ENCODE measurements at regions not wholly inside any gene's neighbourhood (a gene's known extent, or its start where the extent isn't known, plus 50 kb on each side); places are given as distances from the start of the nearest gene placed in this dataset.
"Not testable (repeated sequence)": the region's sequence is repeated elsewhere in the genome, so short reads cannot be mapped to it uniquely, and the experiment has no call there.

GRCh38 chrX:125132274-125132673 is 187.4 kb upstream of the TEX13C start:
- TF ChIP-seq POLR2A (IDR thresholded peaks at IDR 0.05; ENCODE audit: low read depth, low read length): no peak
- TF ChIP-seq PAX5 (IDR thresholded peaks at IDR 0.05; ENCODE audit: insufficient read depth, low read length, severe bottlenecking): no peak
- TF ChIP-seq POLR2AphosphoS5 (IDR thresholded peaks at IDR 0.05; ENCODE audit: low read depth, low read length): no peak
- TF ChIP-seq TAF1 (IDR thresholded peaks at IDR 0.05; ENCODE audit: low read depth, low read length): no peak

GRCh38 chrX:125137521-125137920 is 182.2 kb upstream of the TEX13C start:
- DNase-seq (ENCODE audit: insufficient read length, low spot score) (no peak), FAIRE-seq (no peak)
- TF ChIP-seq PAX5 (IDR thresholded peaks at IDR 0.05; ENCODE audit: insufficient read depth, low read length, severe bottlenecking): no peak
- TF ChIP-seq POU2F2 (IDR thresholded peaks at IDR 0.05; ENCODE audit: low read depth, low read length): no peak
- no peak for TF ChIP-seq SPI1 (IDR thresholded peaks at IDR 0.05; ENCODE audit: low read depth, low read length)
- TF ChIP-seq POLR2A (IDR thresholded peaks at IDR 0.05; ENCODE audit: low read depth, low read length): no peak
- TF ChIP-seq POLR2AphosphoS5 (IDR thresholded peaks at IDR 0.05; ENCODE audit: low read depth, low read length): no peak
- TF ChIP-seq TAF1 (IDR thresholded peaks at IDR 0.05; ENCODE audit: low read depth, low read length): no peak

More at GRCh38 chrX:125132274-125132673, 187.4 kb upstream of the TEX13C start:
- FAIRE-seq (peak; percentile 67), DNase-seq (ENCODE audit: insufficient read length, low spot score) (no peak)

GRCh38 chrX:125150231-125150630 is 169.4 kb upstream of the TEX13C start:
- TF ChIP-seq SPI1 (IDR thresholded peaks at IDR 0.05; ENCODE audit: low read depth, low read length) (no peak), POU2F2 (IDR thresholded peaks at IDR 0.05; ENCODE audit: low read depth, low read length) (no peak), POLR2A (IDR thresholded peaks at IDR 0.05; ENCODE audit: low read depth, low read length) (no peak), TAF1 (IDR thresholded peaks at IDR 0.05; ENCODE audit: low read depth, low read length) (no peak)
- FAIRE-seq: no peak
- no peak for DNase-seq (ENCODE audit: insufficient read length, low spot score)

DNA sequence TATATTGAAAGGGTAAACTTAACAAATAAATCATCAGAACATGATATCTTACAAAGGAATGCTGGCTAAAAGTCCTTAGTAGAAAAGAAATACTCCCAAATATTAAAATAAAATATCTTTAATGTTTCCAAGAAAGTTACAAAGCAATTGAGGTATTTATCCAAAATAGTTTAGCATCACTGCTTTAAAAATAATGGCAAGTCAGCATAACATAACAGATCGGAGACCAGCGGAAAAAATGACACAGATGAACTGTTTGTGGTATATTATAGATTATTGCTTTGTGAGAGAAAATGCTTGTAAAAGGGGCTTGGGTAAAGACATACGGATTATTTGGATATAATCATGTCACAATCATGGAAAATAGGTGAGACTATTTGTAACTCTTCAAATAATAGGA is 168.5 kb upstream of the TEX13C start:
- DNase-seq (ENCODE audit: insufficient read length, low spot score): no peak
- FAIRE-seq: no peak
- TF ChIP-seq POU2F2 (IDR thresholded peaks at IDR 0.05; ENCODE audit: low read depth, low read length): no peak
- no peak for TF ChIP-seq PAX5 (IDR thresholded peaks at IDR 0.05; ENCODE audit: insufficient read depth, low read length, severe bottlenecking)
- no peak for TF ChIP-seq SPI1 (IDR thresholded peaks at IDR 0.05; ENCODE audit: low read depth, low read length)
- TF ChIP-seq POLR2A (IDR thresholded peaks at IDR 0.05; ENCODE audit: low read depth, low read length): no peak
- no peak for TF ChIP-seq POLR2AphosphoS5 (IDR thresholded peaks at IDR 0.05; ENCODE audit: low read depth, low read length)
- TF ChIP-seq TAF1 (IDR thresholded peaks at IDR 0.05; ENCODE audit: low read depth, low read length): no peak

- DNase-seq (ENCODE audit: insufficient read length, low spot score) (no peak), FAIRE-seq (no peak)
- TF ChIP-seq POLR2A (IDR thresholded peaks at IDR 0.05; ENCODE audit: low read depth, low read length) (no peak), TAF1 (IDR thresholded peaks at IDR 0.05; ENCODE audit: low read depth, low read length) (no peak), SPI1 (IDR thresholded peaks at IDR 0.05; ENCODE audit: low read depth, low read length) (no peak), PAX5 (IDR thresholded peaks at IDR 0.05; ENCODE audit: insufficient read depth, low read length, severe bottlenecking) (no peak), POLR2AphosphoS5 (IDR thresholded peaks at IDR 0.05; ENCODE audit: low read depth, low read length) (no peak), POU2F2 (IDR thresholded peaks at IDR 0.05; ENCODE audit: low read depth, low read length) (no peak)
These were observed 167.7 kb upstream of the TEX13C start for GRCh38 chrX:125152011-125152410.

DNA sequence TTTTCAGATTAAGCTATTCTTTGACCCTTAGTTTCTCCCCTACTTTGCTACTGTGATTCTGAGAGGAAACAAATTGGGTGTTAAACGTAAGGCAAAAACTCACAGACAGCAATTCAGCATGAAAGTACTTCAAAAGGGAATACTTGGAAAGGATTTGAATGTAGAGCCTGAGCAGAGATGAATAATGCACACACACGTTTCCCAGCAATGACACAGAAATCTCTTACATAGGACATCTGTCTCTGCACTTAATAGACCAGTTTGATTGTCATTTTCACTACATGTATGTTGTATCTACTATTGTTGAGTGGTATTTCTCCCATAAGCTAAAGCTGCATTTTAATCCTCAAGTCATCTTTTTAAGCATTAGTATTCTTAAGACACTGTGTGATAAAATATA is 166.1 kb upstream of the TEX13C start:
- no peak for TF ChIP-seq POU2F2 (IDR thresholded peaks at IDR 0.05; ENCODE audit: low read depth, low read length)
- TF ChIP-seq POLR2AphosphoS5 (IDR thresholded peaks at IDR 0.05; ENCODE audit: low read depth, low read length): no peak
- TF ChIP-seq TAF1 (IDR thresholded peaks at IDR 0.05; ENCODE audit: low read depth, low read length): no peak
- TF ChIP-seq SPI1 (IDR thresholded peaks at IDR 0.05; ENCODE audit: low read depth, low read length): no peak
- TF ChIP-seq PAX5 (IDR thresholded peaks at IDR 0.05; ENCODE audit: insufficient read depth, low read length, severe bottlenecking): no peak
- no peak for TF ChIP-seq POLR2A (IDR thresholded peaks at IDR 0.05; ENCODE audit: low read depth, low read length)
- no peak for FAIRE-seq
- no peak for DNase-seq (ENCODE audit: insufficient read length, low spot score)

GRCh38 chrX:125154288-125155257 is 165.1 kb upstream of the TEX13C start:
- peak; percentile 67 for FAIRE-seq
- not testable (repeated sequence) for DNase-seq (ENCODE audit: insufficient read length, low spot score)

DNA sequence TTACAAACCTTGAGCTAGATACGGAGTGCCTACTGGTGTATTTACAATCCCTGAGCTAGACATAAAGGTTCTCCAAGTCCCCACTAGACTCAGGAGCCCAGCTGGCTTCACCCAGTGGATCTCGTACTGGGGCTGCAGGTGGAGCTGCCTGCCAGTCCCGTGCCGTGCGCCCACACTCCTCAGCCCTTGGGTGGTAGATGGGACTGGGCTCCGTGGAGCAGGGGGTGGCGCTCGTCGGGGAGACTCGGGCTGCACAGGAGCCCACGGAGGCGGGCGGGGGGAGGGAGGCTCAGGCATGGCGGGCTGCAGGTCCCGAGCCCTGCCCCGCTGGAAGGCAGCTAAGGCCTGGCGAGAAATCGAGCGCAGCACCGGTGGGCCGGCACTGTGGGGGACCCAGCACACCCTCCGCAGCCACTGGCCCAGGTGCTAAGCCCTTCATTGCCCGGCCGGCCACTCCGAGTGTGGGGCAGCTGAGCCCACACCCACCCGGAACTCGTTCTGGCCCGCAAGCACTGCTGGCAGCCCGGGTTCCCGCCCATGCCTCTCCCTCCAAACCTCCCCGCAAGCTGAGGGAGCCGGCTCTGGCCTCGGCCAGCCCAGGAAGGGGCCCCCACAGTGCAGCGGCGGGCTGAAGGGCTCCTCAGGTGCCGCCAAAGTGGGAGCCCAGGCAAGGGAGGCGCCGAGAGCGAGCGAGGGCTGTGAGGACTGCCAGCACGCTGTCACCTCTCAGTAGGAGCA is 164.2 kb upstream of the TEX13C start:
- FAIRE-seq; DNase-seq (ENCODE audit: insufficient read length, low spot score): not testable (repeated sequence)

- TF ChIP-seq PAX5 (IDR thresholded peaks at IDR 0.05; ENCODE audit: insufficient read depth, low read length, severe bottlenecking) (no peak), TAF1 (IDR thresholded peaks at IDR 0.05; ENCODE audit: low read depth, low read length) (no peak), SPI1 (IDR thresholded peaks at IDR 0.05; ENCODE audit: low read depth, low read length) (no peak), POU2F2 (IDR thresholded peaks at IDR 0.05; ENCODE audit: low read depth, low read length) (no peak), POLR2A (IDR thresholded peaks at IDR 0.05; ENCODE audit: low read depth, low read length) (no peak), POLR2AphosphoS5 (IDR thresholded peaks at IDR 0.05; ENCODE audit: low read depth, low read length) (no peak)
- FAIRE-seq (no peak), DNase-seq (ENCODE audit: insufficient read length, low spot score) (no peak)
These were observed 149.2 kb upstream of the TEX13C start for GRCh38 chrX:125170459-125170858.

GRCh38 chrX:125172531-125172930 is 147.1 kb upstream of the TEX13C start:
- TF ChIP-seq SPI1 (IDR thresholded peaks at IDR 0.05; ENCODE audit: low read depth, low read length) (no peak), PAX5 (IDR thresholded peaks at IDR 0.05; ENCODE audit: insufficient read depth, low read length, severe bottlenecking) (no peak), POU2F2 (IDR thresholded peaks at IDR 0.05; ENCODE audit: low read depth, low read length) (no peak), POLR2A (IDR thresholded peaks at IDR 0.05; ENCODE audit: low read depth, low read length) (no peak), TAF1 (IDR thresholded peaks at IDR 0.05; ENCODE audit: low read depth, low read length) (no peak), POLR2AphosphoS5 (IDR thresholded peaks at IDR 0.05; ENCODE audit: low read depth, low read length) (no peak)
- DNase-seq (ENCODE audit: insufficient read length, low spot score): no peak
- no peak for FAIRE-seq

Data from GM12891 (cell line).